ENCODE measurements at regions not wholly inside any gene's neighbourhood (a gene's known extent, or its start where the extent isn't known, plus 50 kb on each side); places are given as distances from the start of the nearest gene placed in this dataset.

- no peaks in the 10 kb centered on the region for H3K79me2 ChIP-seq (ENCODE audit: control insufficient read depth in 1 of 2, insufficient read depth in 2 of 2, low read length in 2 of 2)
- H4K91ac ChIP-seq (replicated peaks; ENCODE audit: insufficient read length, low read length) = no peak overlapping the region
- no peaks in the 10 kb centered on the region for H4K20me1 ChIP-seq (replicated peaks in 1 of 2; ENCODE audit: control insufficient read depth in 1 of 2, insufficient read depth in 2 of 2, low read length in 2 of 2)
- no peak overlapping the region for H3K27ac ChIP-seq (ENCODE audit: low read depth, low read length)
- H4K5ac ChIP-seq (ENCODE audit: insufficient read length, low read depth, low read length) = no peak overlapping the region
- no peak overlapping the region for H4K8ac ChIP-seq (ENCODE audit: extremely low read depth, insufficient read depth, low read length)
- H2BK5ac ChIP-seq (ENCODE audit: low read depth, low read length) = no peak overlapping the region
- no peak overlapping the region for H2BK20ac ChIP-seq (ENCODE audit: low read length)
- H3K79me1 ChIP-seq (ENCODE audit: low read depth, low read length) = no peaks in the 10 kb centered on the region
- H2AFZ ChIP-seq (ENCODE audit: low read length) = no peak overlapping the region
- no peak overlapping the region for H3K4ac ChIP-seq (replicated peaks; ENCODE audit: insufficient read length, low read depth, low read length)
- ChIA-PET CTCF (ENCODE audit: partially characterized antibody) (interaction anchor here (0.7 to 1.0 kb wide), 2 partner anchors 28 to 244 kb away, joined by 3 read pairs; no protein-coding TSS in a partner anchor), POLR2A (ENCODE audit: partially characterized antibody) (no interaction called here)
- no peak overlapping the region for H3K9ac ChIP-seq (replicated peaks in 1 of 4; ENCODE audit: extremely low read depth in 1 of 4, low read depth in 3 of 4, low read length in 3 of 4)
- no peaks in the 10 kb centered on the region for H3K36me3 ChIP-seq (ENCODE audit: control insufficient read depth in 2 of 4, insufficient read depth in 4 of 4, low read length in 3 of 4)
- no peak overlapping the region for H2BK120ac ChIP-seq (replicated peaks; ENCODE audit: low read depth, low read length)
- no peak overlapping the region for H2BK15ac ChIP-seq (ENCODE audit: low read length)
- H2BK12ac ChIP-seq (ENCODE audit: low read depth, low read length) = no peak overlapping the region
- no peak overlapping the region for H3K18ac ChIP-seq (ENCODE audit: extremely low read depth, low read length)
- no peak for DNase-seq (ENCODE audit: low read depth in 1 of 2, low spot score in 2 of 2)
- no peak overlapping the region for H3K4me2 ChIP-seq (ENCODE audit: insufficient read depth in 1 of 2, low read depth in 2 of 2, low read length in 2 of 2)
- no peak overlapping the region for H3K14ac ChIP-seq (ENCODE audit: insufficient read length)
- WGBS, 2 experiments (ENCODE audit: extremely low coverage in 1 of 2, insufficient coverage in 1 of 2, insufficient read length in 1 of 2, insufficient replicate concordance in 2 of 2, low coverage in 1 of 2, low lambda C conversion rate in 2 of 2, missing lambda C conversion rate in 1 of 2) = 94% methylated on average over 2 of the region's 2 CpGs; no CpG with 5 or more reads in 1 of the 2 experiments
- H3K23ac ChIP-seq (ENCODE audit: insufficient read length) = no peak overlapping the region
- no peak for TF ChIP-seq HDAC2 (IDR thresholded peaks at IDR 0.05; ENCODE audit: borderline replicate concordance in 1 of 2, low read depth in 2 of 2, low read length in 2 of 2)
- H3K9me3 ChIP-seq (ENCODE audit: insufficient read depth in 2 of 2, low read depth in 1 of 2, low read length in 1 of 2) = no peaks in the 10 kb centered on the region
- no peak for FAIRE-seq
- H3K23me2 ChIP-seq (ENCODE audit: low read depth, low read length) = no peaks in the 10 kb centered on the region
- H2AK5ac ChIP-seq (ENCODE audit: low read depth, low read length) = no peak overlapping the region
- no peaks in the 10 kb centered on the region for H3K27me3 ChIP-seq (replicated peaks in 1 of 4; ENCODE audit: control insufficient read depth in 3 of 4, extremely low read depth in 1 of 4, insufficient read depth in 3 of 4, low read length in 3 of 4)
- H3K56ac ChIP-seq (replicated peaks; ENCODE audit: insufficient read length, low read depth, low read length) = no peak overlapping the region
- no peak overlapping the region for H3K4me3 ChIP-seq (ENCODE audit: extremely low read depth in 1 of 4, insufficient read depth in 2 of 4, low read depth in 3 of 4, low read length in 4 of 4)
- peaks cover 0 to 8% (median 6%) of the 10 kb centered on the region in 4 experiments; a peak in 4 of 7 replicates for H3K4me1 ChIP-seq (replicated peaks in 1 of 4; ENCODE audit: control insufficient read depth in 3 of 4, insufficient read depth in 4 of 4, low read length in 3 of 4)
Observed at GRCh38 chr1:184299796-184300195, 87.0 kb upstream of the C1orf21 start.
